Ectodermal cell (in vitro differentiated cells): ENCODE measurements at regions not wholly inside any gene's neighbourhood (a gene's known extent, or its start where the extent isn't known, plus 50 kb on each side); places are given as distances from the start of the nearest gene placed in this dataset.

ENCODE experiments used
- H3K27ac ChIP-seq: 2 replicates; pipeline ENCODE4 v1.7.0; 2013; ENCODE audit warnings: mild to moderate bottlenecking, low read depth, low read length; ENCODE audit not compliant: insufficient read depth, poor library complexity, severe bottlenecking
- H3K27me3 ChIP-seq: 2 replicates; pipeline ENCODE4 v1.7.0; 2013; ENCODE audit warnings: mild to moderate bottlenecking, low read length; ENCODE audit not compliant: insufficient read depth, control insufficient read depth, poor library complexity, severe bottlenecking
- H3K36me3 ChIP-seq: one replicate; pipeline ENCODE4 v1.7.0; 2013; ENCODE audit warnings: low read length; ENCODE audit not compliant: control insufficient read depth, insufficient read depth
- H3K4me1 ChIP-seq: one replicate; pipeline ENCODE4 v1.7.0; 2013; ENCODE audit warnings: low read length; ENCODE audit not compliant: control insufficient read depth, insufficient read depth
- H3K4me3 ChIP-seq: 2 replicates; pipeline ENCODE4 v1.7.0; 2013; ENCODE audit warnings: low read depth, low read length, control low read depth; ENCODE audit not compliant: insufficient read depth
- H3K9me3 ChIP-seq: 2 replicates; pipeline ENCODE4 v1.7.0; 2013; ENCODE audit warnings: mild to moderate bottlenecking, low read length, moderate library complexity; ENCODE audit not compliant: control insufficient read depth
- WGBS, 2 experiments: methylation state at CpG; one replicate each; pipeline ENCODE4 v1.1.7; 2013; ENCODE audit warnings: missing lambda C conversion rate in 2 of 2; 5-methylcytosine and 5-hydroxymethylcytosine counted together

- no peaks in the 10 kb centered on the region for H3K4me1 ChIP-seq
- H3K27ac ChIP-seq, result no peak overlapping the region
- no peaks in the 10 kb centered on the region for H3K9me3 ChIP-seq
- H3K27me3 ChIP-seq, result no peaks in the 10 kb centered on the region
- no peak overlapping the region for H3K4me3 ChIP-seq
- WGBS, 2 experiments, result 88 to 95% methylated on average over 1 of the region's 3 CpGs
- no peaks in the 10 kb centered on the region for H3K36me3 ChIP-seq
Measured at GRCh38 chr20:6831461-6831860, 64.0 kb downstream of the BMP2 start.

- WGBS, 2 experiments, result 92 to 96% methylated on average over 10 of the region's 10 CpGs
- no peaks in the 10 kb centered on the region for H3K4me1 ChIP-seq
- H3K4me3 ChIP-seq, result no peak overlapping the region
- no peak overlapping the region for H3K27ac ChIP-seq
- no peaks in the 10 kb centered on the region for H3K36me3 ChIP-seq
- no peaks in the 10 kb centered on the region for H3K27me3 ChIP-seq
- no peaks in the 10 kb centered on the region for H3K9me3 ChIP-seq
Measured at GRCh38 chr20:6832811-6833210, 65.3 kb downstream of the BMP2 start.

GRCh38 chr20:6835609-6836008, 68.1 kb downstream of the BMP2 start:
- Histone ChIP-seq H3K27me3 (no peaks in the 10 kb centered on the region), H3K4me1 (peaks cover 6% of the 10 kb centered on the region), H3K9me3 (no peaks in the 10 kb centered on the region), H3K27ac (no peak overlapping the region), H3K4me3 (no peak overlapping the region), H3K36me3 (no peaks in the 10 kb centered on the region)
- WGBS, 2 experiments, result 89% methylated on average over 3 of the region's 3 CpGs; no CpG with 5 or more reads in 1 of the 2 experiments

GRCh38 chr20:6836821-6837374, 69.4 kb downstream of the BMP2 start:
- H3K27ac ChIP-seq, result no peak overlapping the region
- H3K4me3 ChIP-seq, result no peak overlapping the region
- 84 to 85% methylated on average over 6 of the region's 7 CpGs for WGBS, 2 experiments
- H3K27me3 ChIP-seq, result no peaks in the 10 kb centered on the region
- H3K9me3 ChIP-seq, result no peaks in the 10 kb centered on the region
- no peaks in the 10 kb centered on the region for H3K36me3 ChIP-seq
- H3K4me1 ChIP-seq, result peaks cover 6% of the 10 kb centered on the region

GRCh38 chr20:6837730-6838129, 70.2 kb downstream of the BMP2 start:
- H3K4me3 ChIP-seq, result no peak overlapping the region
- H3K27me3 ChIP-seq, result no peaks in the 10 kb centered on the region
- peaks cover 6% of the 10 kb centered on the region for H3K4me1 ChIP-seq
- WGBS, 2 experiments, result 90 to 91% methylated on average over 2 of the region's 2 CpGs
- H3K36me3 ChIP-seq, result no peaks in the 10 kb centered on the region
- no peaks in the 10 kb centered on the region for H3K9me3 ChIP-seq
- H3K27ac ChIP-seq, result no peak overlapping the region

GRCh38 chr20:6838181-6838826, 70.8 kb downstream of the BMP2 start:
- Histone ChIP-seq H3K9me3 (no peaks in the 10 kb centered on the region), H3K27ac (no peak overlapping the region), H3K4me1 (peaks cover 6% of the 10 kb centered on the region), H3K4me3 (no peak overlapping the region), H3K36me3 (no peaks in the 10 kb centered on the region), H3K27me3 (no peaks in the 10 kb centered on the region)
- WGBS, 2 experiments, result 74 to 77% methylated on average over 10 to 11 of the region's 11 CpGs

GRCh38 chr20:6841128-6841527, 73.6 kb downstream of the BMP2 start:
- H3K36me3 ChIP-seq, result no peaks in the 10 kb centered on the region
- H3K9me3 ChIP-seq, result no peaks in the 10 kb centered on the region
- peaks cover 6% of the 10 kb centered on the region for H3K4me1 ChIP-seq
- H3K27ac ChIP-seq, result no peak overlapping the region
- 92 to 94% methylated on average over 2 of the region's 2 CpGs for WGBS, 2 experiments
- H3K27me3 ChIP-seq, result no peaks in the 10 kb centered on the region
- no peak overlapping the region for H3K4me3 ChIP-seq

- H3K9me3 ChIP-seq, result no peaks in the 10 kb centered on the region
- no peaks in the 10 kb centered on the region for H3K27me3 ChIP-seq
- no peaks in the 10 kb centered on the region for H3K4me1 ChIP-seq
- no peaks in the 10 kb centered on the region for H3K36me3 ChIP-seq
- H3K27ac ChIP-seq, result no peak overlapping the region
- no peak overlapping the region for H3K4me3 ChIP-seq
Measured at GRCh38 chr20:6845141-6845540, 77.7 kb downstream of the BMP2 start.

- H3K27ac ChIP-seq, result no peak overlapping the region
Measured at GRCh38 chr20:6848041-6848440, 80.6 kb downstream of the BMP2 start.

GRCh38 chr20:6848992-6849391, 81.5 kb downstream of the BMP2 start:
- no peaks in the 10 kb centered on the region for H3K27me3 ChIP-seq
- H3K36me3 ChIP-seq, result no peaks in the 10 kb centered on the region
- no peak overlapping the region for H3K27ac ChIP-seq
- H3K4me1 ChIP-seq, result no peaks in the 10 kb centered on the region
- WGBS, 2 experiments, result 87 to 93% methylated on average over 2 of the region's 2 CpGs
- H3K9me3 ChIP-seq, result no peaks in the 10 kb centered on the region
- H3K4me3 ChIP-seq, result no peak overlapping the region

More at GRCh38 chr20:6848041-6848440, 80.6 kb downstream of the BMP2 start:
- no peak overlapping the region for H3K4me3 ChIP-seq
- 92 to 94% methylated on average over 2 to 3 of the region's 3 CpGs for WGBS, 2 experiments
- no peaks in the 10 kb centered on the region for H3K9me3 ChIP-seq
- no peaks in the 10 kb centered on the region for H3K4me1 ChIP-seq
- no peaks in the 10 kb centered on the region for H3K27me3 ChIP-seq
- H3K36me3 ChIP-seq, result no peaks in the 10 kb centered on the region
